K562 (cell line): ENCODE measurements at regions not wholly inside any gene's neighbourhood (a gene's known extent, or its start where the extent isn't known, plus 50 kb on each side); places are given as distances from the start of the nearest gene placed in this dataset.

Experiments used
- CHD1 ChIP-seq: fragments of 200-600 bp; sonication (generic); IDR thresholded peaks from one replicate; pipeline ENCODE4 v1.6.1; 2012; ENCODE audit warnings: mild to moderate bottlenecking, moderate library complexity, low read length, inconsistent platforms
- CTCF ChIP-seq, 3 experiments: IDR thresholded peaks in 2 of 3; conservative IDR thresholded peaks in 1 of 3; 2 replicates each; pipeline ENCODE4 v1.5.1; 2011 to 2012; ENCODE audit warnings: low read length in 3 of 3, mild to moderate bottlenecking in 3 of 3, control low read depth in 2 of 3, improper control_type of control experiment in 1 of 3, inconsistent platforms in 1 of 3, low read depth in 1 of 3, mixed read lengths in 1 of 3, moderate library complexity in 1 of 3; ENCODE audit not compliant: insufficient read depth in 2 of 3
- EZH2 ChIP-seq: IDR thresholded peaks from 2 replicates; pipeline ENCODE4 v1.6.1; 2012; ENCODE audit warnings: low read depth, mild to moderate bottlenecking, inconsistent platforms, low read length, borderline replicate concordance
- FOXM1 ChIP-seq, 2 experiments: fragments of 450-650 bp in 1 of 2; sonication (generic) in 1 of 2; formaldehyde crosslinking in 1 of 2; IDR thresholded peaks; 2 replicates each; pipeline versions ENCODE4 v1.6.1 to v1.9.0; 2017 to 2022; ENCODE audit warnings: low read depth in 2 of 2, mild to moderate bottlenecking in 2 of 2, missing genetic modification reagents in 1 of 2, moderate library complexity in 1 of 2
- NRF1 ChIP-seq, 2 experiments: fragments of 450-650 bp; IDR thresholded peaks in 1 of 2; conservative IDR thresholded peaks in 1 of 2; 2 replicates each; pipeline ENCODE4 v1.6.1; 2014; ENCODE audit warnings: mild to moderate bottlenecking in 2 of 2
- PRPF4 ChIP-seq: fragments of 200-400 bp; formaldehyde crosslinking; IDR thresholded peaks from one replicate; pipeline ENCODE4 v1.6.1; 2017; ENCODE audit warnings: low read length, low read depth, mild to moderate bottlenecking; ENCODE audit not compliant: insufficient read depth, poor library complexity, severe bottlenecking
- TAF7 ChIP-seq: fragments of 450-650 bp; IDR thresholded peaks from 2 replicates; pipeline ENCODE4 v1.6.1; 2016; ENCODE audit warnings: missing genetic modification characterization, missing compliant biosample characterization
- ZNF274 ChIP-seq: IDR thresholded peaks from 2 replicates; pipeline ENCODE4 v1.6.1; 2011; ENCODE audit warnings: low read depth, mild to moderate bottlenecking, low read length, moderate library complexity, borderline replicate concordance
- ZNF707 ChIP-seq: fragments of 250-450 bp; sonication (Bioruptor Pico); conservative IDR thresholded peaks from 2 replicates; pipeline ENCODE4 v1.8.0; 2022; ENCODE audit warnings: inconsistent platforms, mild to moderate bottlenecking, moderate library complexity

DNA sequence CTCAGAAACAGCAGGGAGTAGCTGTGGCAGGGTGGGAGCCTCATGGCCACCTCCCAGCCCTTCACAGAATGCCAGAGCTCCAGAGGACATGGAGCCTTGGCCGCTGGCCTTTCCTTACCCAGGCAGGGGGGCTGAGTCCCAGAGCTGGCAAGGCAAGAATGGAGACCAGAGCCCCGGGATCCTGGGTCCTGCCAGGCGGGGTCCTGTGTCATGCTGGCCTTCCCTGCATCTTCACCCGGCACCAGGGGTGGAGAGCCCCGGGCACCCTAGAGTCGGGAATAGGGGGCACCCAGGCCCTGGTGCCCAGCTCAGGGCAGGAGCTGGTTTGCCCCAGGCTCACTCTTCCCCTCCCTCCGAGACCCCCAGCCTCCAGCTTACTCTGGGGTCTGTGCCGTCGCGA is 519.9 kb downstream of the TBC1D22A start:
- TF ChIP-seq FOXM1 (IDR thresholded peaks at IDR 0.05; ENCODE audit: low read depth): no peak
- TF ChIP-seq FOXM1 (CRISPR knock-in tag; IDR thresholded peaks at IDR 0.05; ENCODE audit: low read depth): no peak
- no peak for TF ChIP-seq ZNF707 (CRISPR knock-in tag)
- no peak for TF ChIP-seq TAF7 (tag)
- no peak for TF ChIP-seq NRF1 (conservative IDR thresholded peaks at IDR 0.05 in 1 of 2, IDR thresholded peaks at IDR 0.05 in 1 of 2)
- no peak for TF ChIP-seq CHD1
- TF ChIP-seq CTCF (IDR thresholded peaks at IDR 0.05 in 2 of 3, conservative IDR thresholded peaks at IDR 0.05 in 1 of 3; ENCODE audit: insufficient read depth in 2 of 3, low read depth in 1 of 3, low read length in 3 of 3): no peak
- TF ChIP-seq ZNF274: no peak
- no peak for TF ChIP-seq PRPF4
- no peak for TF ChIP-seq EZH2
